Ureter (tissue), 1 donor: ENCODE measurements at regions not wholly inside any gene's neighbourhood (a gene's known extent, or its start where the extent isn't known, plus 50 kb on each side); places are given as distances from the start of the nearest gene placed in this dataset.

Experiments
- DNase-seq: peaks from one replicate; pipeline ENCODE4 v3.0.0-alpha.2; 2020; ENCODE audit warnings: low spot score
- donor health status: DM: yes; HTN: yes; CAD: no.

GRCh38 chr2:217090884-217091283 lies 231.0 kb upstream of the TNP1 start:
- DNase-seq, result no peak

- no peak for DNase-seq
Measured at GRCh38 chr2:217090024-217090473, 230.2 kb upstream of the TNP1 start.

GRCh38 chr2:217086718-217087117 lies 226.9 kb upstream of the TNP1 start:
- DNase-seq, result no peak

GRCh38 chr2:217086038-217086522 lies 226.2 kb upstream of the TNP1 start:
- no peak for DNase-seq

- DNase-seq, result no peak
Measured at GRCh38 chr2:217085543-217085942, 225.7 kb upstream of the TNP1 start.

GRCh38 chr2:217081799-217082198 lies 221.9 kb upstream of the TNP1 start:
- DNase-seq, result no peak

- no peak for DNase-seq
Measured at GRCh38 chr2:217079165-217079564, 219.3 kb upstream of the TNP1 start.

- DNase-seq, result no peak
Measured at GRCh38 chr2:217077831-217078407, 218.1 kb upstream of the TNP1 start.

- no peak for DNase-seq
Measured at GRCh38 chr2:217076657-217077232, 216.9 kb upstream of the TNP1 start.

- DNase-seq, result no peak
Measured at GRCh38 chr2:217076058-217076435, 216.2 kb upstream of the TNP1 start.

- no peak for DNase-seq
Measured at GRCh38 chr2:217075268-217076057, 215.6 kb upstream of the TNP1 start.

- DNase-seq, result no peak
Measured at GRCh38 chr2:217074576-217075255, 214.9 kb upstream of the TNP1 start.

- no peak for DNase-seq
Measured at GRCh38 chr2:217071416-217071815, 211.6 kb upstream of the TNP1 start.

- DNase-seq, result no peak
Measured at GRCh38 chr2:217070611-217071010, 210.7 kb upstream of the TNP1 start.

- DNase-seq, result no peak
Measured at GRCh38 chr2:217070043-217070430, 210.2 kb upstream of the TNP1 start.

- DNase-seq, result no peak
Measured at GRCh38 chr2:217069263-217070042, 209.6 kb upstream of the TNP1 start.

GRCh38 chr2:217068677-217069250 lies 208.9 kb upstream of the TNP1 start:
- DNase-seq, result no peak

GRCh38 chr2:217067787-217068186 lies 207.9 kb upstream of the TNP1 start:
- no peak for DNase-seq

- DNase-seq, result no peak
Measured at GRCh38 chr2:217066510-217067270, 206.8 kb upstream of the TNP1 start.

- no peak for DNase-seq
Measured at GRCh38 chr2:217065695-217066405, 206.0 kb upstream of the TNP1 start.
